ENCODE measurements at regions not wholly inside any gene's neighbourhood (a gene's known extent, or its start where the extent isn't known, plus 50 kb on each side); places are given as distances from the start of the nearest gene placed in this dataset.

GRCh38 chr15:70466895-70467529 lies 296.3 kb downstream of the UACA start:
- peak; percentile 56 for DNase-seq

GRCh38 chr15:70466305-70466704 lies 297.1 kb downstream of the UACA start:
- no peak for DNase-seq

- no peak for DNase-seq
Measured at GRCh38 chr15:70465812-70466211, 297.5 kb downstream of the UACA start.

GRCh38 chr15:70463453-70463834 lies 299.9 kb downstream of the UACA start:
- DNase-seq = no peak

GRCh38 chr15:70461992-70462391 lies 301.4 kb downstream of the UACA start:
- DNase-seq = no peak

GRCh38 chr15:70461017-70461416 lies 302.3 kb downstream of the UACA start:
- DNase-seq = no peak

- no peak for DNase-seq
Measured at GRCh38 chr15:70459312-70459711, 304.0 kb downstream of the UACA start.

GRCh38 chr15:70453766-70454165 lies 309.6 kb downstream of the UACA start:
- DNase-seq = no peak

GRCh38 chr15:70453238-70453637 lies 310.1 kb downstream of the UACA start:
- no peak for DNase-seq

- DNase-seq = peak; percentile 54
Measured at GRCh38 chr15:70451821-70452653, 311.3 kb downstream of the UACA start.

- no peak for DNase-seq
Measured at GRCh38 chr15:70450142-70450443, 313.3 kb downstream of the UACA start.

GRCh38 chr15:70449311-70450141 lies 313.8 kb downstream of the UACA start:
- no peak for DNase-seq

GRCh38 chr15:70447928-70448698 lies 315.2 kb downstream of the UACA start:
- DNase-seq = no peak

GRCh38 chr15:70447521-70447920 lies 315.8 kb downstream of the UACA start:
- DNase-seq = no peak

- no peak for DNase-seq
Measured at GRCh38 chr15:70447081-70447480, 316.3 kb downstream of the UACA start.

- DNase-seq = no peak
Measured at GRCh38 chr15:70443486-70444273, 319.7 kb downstream of the UACA start.

- no peak for DNase-seq
Measured at GRCh38 chr15:70442616-70443321, 320.6 kb downstream of the UACA start.

GRCh38 chr15:70442211-70442610 lies 321.1 kb downstream of the UACA start:
- DNase-seq = no peak

GRCh38 chr15:70440416-70441138 lies 322.8 kb downstream of the UACA start:
- DNase-seq = no peak

- no peak for DNase-seq
Measured at GRCh38 chr15:70439880-70440279, 323.5 kb downstream of the UACA start.
